HG02571 (cell line): ENCODE measurements at regions not wholly inside any gene's neighbourhood (a gene's known extent, or its start where the extent isn't known, plus 50 kb on each side); places are given as distances from the start of the nearest gene placed in this dataset.

Experiments
- ATAC-seq: cut with Tn5 transposase; IDR thresholded peaks from one replicate; pipeline ENCODE4 v1.9.1; 2021; ENCODE audit warnings: mild to moderate bottlenecking, moderate library complexity; ENCODE audit not compliant: unreplicated experiment

DNA sequence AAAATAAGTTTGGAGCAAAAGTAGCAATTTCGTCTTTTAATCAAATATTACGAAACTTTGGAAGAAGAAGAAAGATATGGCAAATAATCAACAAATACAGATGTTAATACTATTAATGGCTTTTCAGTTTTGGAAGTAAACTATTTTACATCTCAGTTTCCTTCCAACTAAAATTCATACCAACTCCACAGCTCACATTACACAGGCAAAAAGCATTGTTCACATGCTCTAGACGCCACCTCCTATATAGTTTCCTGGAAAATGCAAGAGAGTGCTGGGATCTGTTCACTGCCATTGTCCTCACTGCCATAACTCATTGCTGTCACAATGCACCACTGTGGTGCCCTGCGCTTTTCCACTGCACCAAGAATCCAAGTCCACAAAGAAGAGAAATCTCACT lies 149.0 kb upstream of the FTMT start:
- ATAC-seq = no peak

DNA sequence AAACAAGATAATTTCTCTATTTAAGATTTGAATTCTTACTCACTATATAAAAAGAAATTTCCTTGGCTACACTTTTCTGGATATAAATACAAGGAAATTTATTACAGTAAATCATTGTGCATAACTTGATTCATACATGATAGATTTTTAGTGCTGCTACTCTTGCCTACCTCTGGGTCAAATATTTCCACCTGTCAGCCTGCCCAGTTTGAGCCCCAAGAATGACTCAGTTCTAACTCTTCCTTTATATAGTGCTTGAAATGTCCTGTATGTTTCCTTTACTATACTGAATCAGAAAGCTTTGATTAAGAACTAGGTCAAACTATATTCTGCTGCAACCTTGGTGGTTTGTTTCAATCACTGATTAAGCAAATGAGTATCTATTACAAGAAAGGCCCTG lies 147.4 kb upstream of the FTMT start:
- ATAC-seq = no peak

DNA sequence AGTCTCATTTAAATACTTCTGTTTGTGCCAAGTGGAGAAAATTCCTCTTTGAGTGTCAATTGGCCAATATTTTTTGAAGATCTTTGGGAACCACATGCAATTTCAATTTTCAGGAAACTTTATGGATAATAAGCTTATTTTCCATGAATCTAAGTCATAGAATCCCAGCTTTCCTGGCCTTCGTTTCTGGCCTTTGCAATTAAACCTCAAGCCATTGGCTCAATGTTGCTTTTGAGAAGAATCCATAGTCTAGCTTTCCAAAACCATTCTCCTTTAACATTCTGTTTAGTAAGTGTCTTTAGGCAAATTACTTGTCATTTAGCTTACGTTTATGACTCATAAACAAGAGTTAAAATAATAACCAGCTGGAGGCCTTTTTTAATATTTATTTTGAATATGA lies 145.0 kb upstream of the FTMT start:
- no peak for ATAC-seq

DNA sequence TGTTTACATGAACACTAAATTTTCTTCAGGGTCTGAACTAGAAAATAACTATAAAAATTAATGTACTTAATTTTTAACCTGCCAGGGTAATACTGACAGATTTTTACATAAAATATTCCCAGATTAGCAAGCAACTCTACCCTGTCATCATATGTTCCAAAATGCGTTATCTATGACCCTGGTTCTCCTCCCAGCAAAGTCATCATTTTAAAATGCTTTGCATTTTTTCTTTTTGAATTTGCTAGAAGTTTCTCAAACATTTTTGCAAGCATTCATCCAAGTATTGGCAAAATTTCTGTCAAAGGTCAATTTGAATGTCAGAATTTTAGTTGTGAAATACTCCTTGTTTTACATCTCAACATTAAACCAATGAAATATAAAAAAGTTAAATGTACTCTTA lies 144.5 kb upstream of the FTMT start:
- ATAC-seq = no peak

DNA sequence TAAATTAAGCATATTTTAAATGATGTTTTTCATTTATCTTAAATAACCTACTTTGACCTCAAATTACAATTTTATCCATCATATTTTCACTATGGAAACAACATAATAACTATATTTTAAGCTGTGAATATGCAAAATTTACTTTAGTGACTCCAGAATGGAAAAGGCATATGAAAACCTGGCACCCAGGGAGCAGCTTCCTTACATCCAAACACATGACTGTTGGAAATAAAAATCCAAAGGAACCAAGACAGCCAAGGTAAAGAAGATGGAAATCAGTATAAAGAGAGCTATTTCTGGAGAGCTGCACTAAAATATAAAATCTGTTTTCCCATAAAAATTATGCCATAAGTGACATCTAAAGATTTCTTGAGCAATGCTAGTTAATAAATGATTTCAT lies 140.3 kb upstream of the FTMT start:
- ATAC-seq = no peak

DNA sequence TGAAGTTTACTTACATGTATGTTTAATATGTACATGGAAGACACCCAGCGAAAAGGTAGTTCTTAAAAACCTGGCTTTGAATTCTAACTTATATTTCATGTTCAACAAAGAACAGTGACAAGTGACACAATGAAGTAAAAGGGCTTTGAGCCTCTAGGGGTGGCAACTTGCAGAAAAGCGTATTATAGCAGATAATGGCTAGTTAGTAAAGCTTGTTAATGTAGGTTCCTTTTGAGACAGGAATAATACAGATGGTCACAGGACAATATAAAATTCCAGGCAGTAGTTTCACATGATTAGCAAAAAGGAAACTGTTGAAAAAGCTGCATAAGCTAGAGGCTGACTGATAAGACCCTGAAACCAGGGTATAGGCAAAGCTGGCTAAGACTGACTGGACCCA lies 132.4 kb upstream of the FTMT start:
- ATAC-seq = no peak

DNA sequence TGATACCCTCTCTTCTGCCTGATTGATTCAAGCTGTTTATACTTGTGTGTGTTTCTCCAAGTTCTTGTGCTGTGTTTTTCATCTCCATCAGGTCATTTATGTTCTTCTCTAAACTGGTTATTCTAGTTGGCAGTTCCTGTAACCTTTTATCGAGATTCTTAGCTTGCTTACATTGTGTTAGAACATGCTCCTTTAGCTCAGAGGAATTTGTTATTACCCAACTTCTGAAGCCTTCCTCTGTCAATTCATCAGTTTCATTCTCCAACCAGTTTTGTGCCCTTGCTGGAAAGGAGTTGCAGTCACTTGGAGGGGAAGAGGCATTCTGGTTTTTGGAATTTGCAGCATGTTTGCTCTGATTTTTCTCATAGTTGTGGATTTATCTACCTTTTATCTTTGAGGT lies 126.2 kb upstream of the FTMT start:
- ATAC-seq = no peak

DNA sequence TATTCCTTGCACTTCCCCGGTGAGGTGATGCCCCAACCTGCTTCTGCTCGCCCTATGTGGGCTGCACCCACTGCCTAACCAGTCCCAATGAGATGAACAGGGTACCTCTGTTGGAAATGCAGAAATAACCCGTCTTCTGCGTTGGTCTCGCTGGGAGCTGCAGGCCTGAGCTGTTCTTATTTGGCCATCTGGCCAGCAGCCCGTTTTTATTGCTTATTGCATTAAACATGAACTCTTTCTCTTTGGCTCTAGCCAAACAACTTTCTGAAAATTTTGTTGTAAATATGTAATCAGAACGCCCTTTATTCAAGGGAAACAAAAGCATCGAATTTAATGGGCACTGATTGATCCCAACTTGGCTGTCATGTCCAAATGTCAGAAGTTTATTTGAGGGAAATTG lies 124.7 kb upstream of the FTMT start:
- no peak for ATAC-seq

DNA sequence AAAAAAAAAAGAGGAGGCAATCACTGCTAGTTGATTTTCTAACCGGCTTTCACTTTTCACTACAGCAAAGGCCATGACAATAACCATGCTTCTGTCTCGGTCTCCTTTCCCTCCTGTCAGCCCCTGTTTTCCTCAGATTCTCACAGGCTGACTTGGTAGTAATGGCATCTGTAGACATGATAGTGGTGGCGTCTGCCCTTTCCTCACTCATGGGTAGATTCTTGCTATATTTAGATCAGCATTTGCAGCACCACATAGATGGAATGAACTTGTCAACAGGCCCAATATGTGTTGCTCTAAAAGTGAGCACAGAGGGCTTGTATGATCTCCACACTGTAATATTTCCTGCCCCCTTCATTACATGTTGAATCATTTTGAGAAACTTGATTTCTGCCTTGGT lies 120.3 kb upstream of the FTMT start:
- ATAC-seq = no peak

DNA sequence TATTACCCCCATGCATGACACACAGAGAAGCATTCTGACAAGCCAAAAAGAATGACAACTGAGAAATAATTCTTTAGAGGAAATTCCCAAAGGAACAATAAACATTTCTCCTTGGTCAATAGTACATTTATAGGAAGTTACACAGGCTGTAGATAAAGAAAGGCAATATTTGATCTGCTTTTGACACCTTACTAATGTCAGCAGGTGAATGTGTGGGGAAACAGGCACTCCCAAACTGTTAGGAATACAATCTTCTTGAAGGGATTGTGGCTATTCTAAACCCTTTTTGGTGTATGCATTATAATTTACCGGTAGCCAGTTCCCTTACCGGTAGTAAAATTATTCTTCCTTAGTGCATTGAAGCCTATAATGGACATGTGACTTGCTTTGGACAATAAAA lies 116.1 kb upstream of the FTMT start:
- ATAC-seq = no peak

DNA sequence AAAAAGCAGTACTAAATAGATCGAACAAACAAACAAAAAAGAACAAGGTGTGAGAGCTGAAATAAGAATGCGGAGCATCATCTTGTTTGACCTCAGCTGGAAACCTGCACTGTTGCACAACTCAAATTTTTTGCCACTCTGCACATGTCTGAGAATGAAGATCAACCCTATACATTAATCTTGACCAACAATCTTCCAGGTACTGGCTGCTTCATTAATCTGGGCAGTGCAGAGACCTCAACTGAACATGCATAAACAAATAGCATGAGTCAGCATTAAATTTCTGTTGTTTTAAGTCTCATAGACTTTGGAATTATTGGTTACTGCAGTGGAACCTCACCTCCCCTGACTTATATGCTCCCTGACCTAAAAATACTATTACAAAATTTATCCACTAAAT lies 114.6 kb upstream of the FTMT start:
- ATAC-seq = no peak

DNA sequence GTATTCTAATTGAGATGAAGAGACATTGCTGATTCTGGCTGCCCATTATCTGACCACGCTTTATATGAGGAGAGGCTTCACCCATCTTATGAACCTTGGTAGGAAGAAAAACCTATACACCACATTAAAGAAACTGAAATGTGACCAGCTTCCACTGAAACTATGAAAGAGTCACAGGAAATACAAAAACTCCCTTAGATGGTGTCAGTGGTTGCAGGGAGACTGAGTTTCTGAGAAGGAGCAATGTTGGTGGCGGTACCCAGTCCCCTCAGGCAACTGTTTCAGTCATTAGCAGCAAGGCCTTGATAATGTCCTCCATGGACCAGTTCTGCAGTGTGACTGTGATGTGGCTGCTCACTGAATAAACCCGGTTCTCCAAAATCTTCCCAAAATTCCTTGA lies 110.5 kb upstream of the FTMT start:
- no peak for ATAC-seq

DNA sequence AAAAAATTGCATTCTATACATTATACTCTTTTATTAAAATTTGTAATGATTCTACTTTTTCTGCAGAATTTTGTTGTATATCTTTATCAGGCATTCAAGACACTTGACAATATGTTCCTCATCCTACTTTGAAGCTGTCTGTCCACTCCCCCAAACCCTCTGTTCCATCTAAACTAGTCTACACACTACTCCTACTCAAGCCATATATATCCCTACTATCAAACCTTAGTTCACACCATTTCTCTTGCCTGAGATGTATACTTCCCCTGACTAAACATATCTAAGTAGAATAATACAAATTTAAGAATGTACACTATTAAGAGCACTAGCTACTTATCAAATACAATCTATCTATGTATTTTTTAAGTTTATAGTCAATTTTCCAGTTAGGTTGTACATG lies 107.1 kb upstream of the FTMT start:
- no peak for ATAC-seq

DNA sequence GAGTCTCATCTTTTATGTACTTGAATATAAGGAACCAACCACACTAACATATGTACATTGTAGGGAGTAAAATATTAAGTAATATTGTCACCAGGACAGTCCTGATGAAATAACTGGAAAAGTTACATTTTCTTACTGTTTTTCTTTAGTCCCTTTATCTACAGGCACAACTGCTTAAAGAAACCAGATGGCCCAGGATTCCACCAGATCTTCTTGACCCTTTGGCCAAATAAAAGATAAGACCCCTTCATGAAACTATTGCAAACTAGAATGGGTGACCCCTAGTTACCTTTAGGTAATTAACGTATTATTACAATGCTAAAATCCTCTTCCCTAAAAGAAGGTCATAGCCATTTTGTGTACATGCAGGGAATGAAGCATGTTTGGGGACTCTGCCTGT lies 106.3 kb upstream of the FTMT start:
- ATAC-seq = no peak

DNA sequence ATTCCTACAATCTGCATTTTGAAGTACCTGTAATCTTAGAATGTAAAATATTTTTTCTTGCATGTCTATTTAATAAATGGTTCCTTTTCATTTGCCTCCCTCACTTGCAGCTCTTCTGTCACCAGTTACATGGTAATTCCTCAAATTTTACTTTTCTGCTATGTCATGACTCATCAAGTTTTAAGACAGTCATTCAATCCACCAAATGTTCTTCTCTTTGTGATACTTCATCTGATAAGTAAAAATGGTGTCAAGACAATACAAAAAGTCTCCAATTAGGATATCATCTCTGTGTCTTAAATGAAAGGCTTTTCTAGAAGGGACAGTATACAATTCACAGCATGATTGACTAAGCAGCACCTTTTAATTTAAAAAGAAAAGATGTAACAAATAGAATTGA lies 104.9 kb upstream of the FTMT start:
- ATAC-seq = no peak

DNA sequence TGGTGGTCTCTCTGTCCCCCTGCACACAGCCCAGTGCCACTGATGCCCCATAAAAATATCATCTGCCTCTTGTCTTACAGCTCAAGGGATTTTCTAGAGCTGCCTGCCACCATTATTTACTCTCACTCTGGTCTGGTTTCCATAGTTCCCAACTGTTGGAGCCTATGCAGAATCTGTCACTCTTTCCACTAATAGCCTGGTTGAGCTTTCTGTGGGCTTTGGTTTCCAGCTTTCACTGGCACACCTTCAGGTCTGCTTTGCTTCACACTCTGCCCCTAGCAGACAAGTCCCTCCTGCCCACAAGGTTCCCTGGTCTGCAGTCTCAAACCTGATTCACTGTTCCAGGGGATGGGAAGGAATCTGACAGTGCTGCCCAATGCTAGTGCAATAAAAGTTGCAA lies 103.0 kb upstream of the FTMT start:
- no peak for ATAC-seq

DNA sequence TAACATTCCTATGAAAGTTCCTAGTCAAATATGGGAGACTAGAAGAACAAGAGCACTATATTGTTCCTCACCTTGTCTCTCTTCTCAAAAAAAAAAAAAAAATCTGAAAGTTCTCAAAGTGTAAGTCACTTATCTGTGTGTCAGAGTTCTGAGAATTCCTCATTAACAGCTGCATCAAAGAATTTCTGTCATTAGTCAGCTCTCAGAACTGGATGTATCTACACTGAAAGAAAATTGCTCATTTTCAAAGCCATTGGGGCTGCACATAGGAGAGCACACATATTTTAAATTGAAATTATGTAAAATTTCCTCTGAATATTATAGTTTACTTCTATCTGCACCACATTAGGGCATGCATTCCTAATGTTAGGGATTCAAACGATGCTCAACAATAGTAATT lies 99.5 kb upstream of the FTMT start:
- no peak for ATAC-seq

DNA sequence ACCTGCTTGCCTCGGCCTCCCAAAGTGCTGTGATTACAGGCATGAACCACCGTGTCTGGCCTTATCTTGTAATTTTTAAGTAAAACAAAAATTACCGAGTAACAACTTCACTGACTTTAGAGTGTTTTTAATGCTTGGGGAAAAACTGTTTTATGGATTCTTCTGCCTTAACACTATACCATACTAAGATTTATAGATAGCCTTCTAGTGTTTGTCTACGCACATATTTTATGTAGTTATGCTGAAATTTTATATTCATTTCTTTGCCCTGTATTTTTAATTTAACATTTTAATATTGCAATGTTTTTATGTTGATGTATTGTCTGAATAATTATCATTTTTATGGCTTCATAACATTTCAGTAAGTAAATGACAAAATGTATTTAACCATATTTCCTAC lies 96.4 kb upstream of the FTMT start:
- no peak for ATAC-seq

DNA sequence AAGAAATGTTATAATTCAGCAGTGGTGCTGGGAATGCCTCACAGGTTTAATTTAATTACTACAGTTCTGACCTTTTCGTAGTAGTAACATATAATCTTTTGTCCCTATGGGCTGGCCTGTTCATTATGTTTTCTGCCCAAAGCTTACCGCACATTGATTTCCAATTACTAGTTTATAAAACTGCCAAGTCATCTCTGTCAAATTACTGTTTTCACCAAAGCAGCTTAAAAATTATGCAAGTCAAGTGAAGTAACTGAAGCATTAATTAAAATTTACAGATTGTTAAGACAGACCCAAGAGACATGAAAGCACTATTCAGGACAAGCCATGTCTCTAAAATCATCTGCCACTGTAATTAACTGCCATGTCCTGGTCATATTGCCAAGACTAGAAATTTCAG lies 93.9 kb upstream of the FTMT start:
- ATAC-seq = no peak

DNA sequence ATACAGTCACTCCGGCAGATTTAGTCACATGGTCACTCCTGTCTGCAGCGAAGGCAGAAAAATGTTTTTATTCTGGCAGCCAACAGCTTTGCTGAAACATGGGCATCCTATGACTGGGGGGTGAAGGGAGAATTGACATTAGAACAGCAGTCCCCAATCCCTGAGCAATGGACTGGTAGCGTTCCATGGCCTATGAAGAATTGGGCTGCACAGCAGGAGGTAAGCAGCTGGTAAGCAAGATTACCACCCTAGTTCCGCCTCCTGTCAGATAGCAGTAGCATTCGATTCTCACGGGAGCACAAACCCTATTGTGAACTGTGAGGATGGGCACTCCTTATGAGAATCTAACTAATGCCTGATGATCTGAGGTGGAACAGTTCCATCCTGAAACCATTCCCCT lies 93.1 kb upstream of the FTMT start:
- ATAC-seq = no peak

DNA sequence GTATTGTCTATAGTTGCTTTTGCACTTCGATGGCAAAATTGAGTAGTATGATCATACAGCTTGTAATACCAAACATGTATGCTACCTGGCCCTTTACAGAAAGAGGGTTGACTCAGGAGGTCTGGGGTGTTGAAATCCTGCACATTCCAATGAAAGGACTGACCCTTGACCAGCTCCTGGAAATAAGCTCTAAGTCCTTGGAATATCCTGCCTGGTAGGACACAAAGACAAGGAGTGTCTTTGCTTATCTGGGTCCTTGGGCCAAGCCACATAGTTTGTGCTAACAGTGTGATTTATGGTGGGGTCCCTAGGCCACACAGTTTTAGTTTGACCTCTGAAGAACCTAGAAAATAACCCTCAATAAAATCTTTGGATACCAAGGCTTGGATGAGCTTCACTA lies 89.3 kb upstream of the FTMT start:
- no peak for ATAC-seq

DNA sequence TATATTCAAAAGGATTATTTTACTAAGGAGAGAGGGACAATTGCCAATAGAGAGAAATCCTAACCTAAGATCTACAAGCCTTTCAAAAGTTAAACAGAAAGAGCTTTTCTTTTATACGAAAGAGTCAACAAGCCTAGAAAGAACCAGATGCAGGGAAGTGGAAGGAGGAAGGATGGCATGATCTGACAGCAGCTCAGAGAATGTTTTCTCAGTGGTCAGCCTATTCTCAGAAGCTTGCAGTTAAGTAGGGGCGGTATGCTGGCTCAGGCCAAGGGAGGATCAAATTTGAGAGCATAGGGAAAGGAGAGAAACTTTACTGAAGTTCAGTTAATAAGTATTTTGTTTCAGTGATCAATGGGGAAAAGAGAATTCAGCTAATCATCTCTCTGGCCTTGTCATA lies 88.0 kb upstream of the FTMT start:
- no peak for ATAC-seq

DNA sequence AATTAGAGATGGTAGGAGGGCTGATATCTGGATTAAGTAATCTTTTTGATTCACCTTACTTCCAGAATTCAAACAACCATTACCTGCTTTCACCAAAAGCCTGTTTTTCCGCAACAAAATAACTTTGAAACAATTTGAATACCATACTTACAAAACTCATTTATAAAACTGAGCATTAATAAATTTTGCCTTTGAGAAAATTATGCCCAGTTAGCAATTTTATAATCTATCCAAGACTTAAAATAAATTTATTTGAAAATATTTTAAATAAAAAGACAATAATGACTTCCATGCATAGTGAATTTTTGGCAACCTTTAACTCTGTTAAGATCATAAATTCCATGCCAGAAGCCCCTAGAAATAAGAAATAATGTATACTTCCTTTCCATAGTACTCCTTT lies 71.3 kb upstream of the FTMT start:
- ATAC-seq = no peak

DNA sequence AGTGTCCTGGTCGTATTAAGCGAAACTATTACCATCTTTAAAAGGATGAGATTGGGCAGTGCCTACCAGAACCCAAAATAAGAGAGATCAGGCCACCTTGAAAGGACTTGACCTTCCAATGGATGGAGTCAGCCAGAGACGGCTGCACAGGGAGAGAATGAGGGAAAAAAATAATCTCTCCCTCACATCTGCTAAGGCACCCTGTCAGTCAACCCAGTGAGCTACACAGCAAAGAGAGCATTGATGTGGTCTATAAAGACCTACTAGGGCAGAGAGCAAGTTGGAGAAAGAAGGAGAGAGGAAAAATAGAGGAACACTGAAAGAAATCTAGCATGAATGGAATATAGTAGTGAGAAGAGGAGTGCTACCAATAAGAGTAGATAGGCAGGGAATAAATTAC lies 68.0 kb upstream of the FTMT start:
- ATAC-seq = no peak
